ENCODE measurements at regions not wholly inside any gene's neighbourhood (a gene's known extent, or its start where the extent isn't known, plus 50 kb on each side); places are given as distances from the start of the nearest gene placed in this dataset.

DNA sequence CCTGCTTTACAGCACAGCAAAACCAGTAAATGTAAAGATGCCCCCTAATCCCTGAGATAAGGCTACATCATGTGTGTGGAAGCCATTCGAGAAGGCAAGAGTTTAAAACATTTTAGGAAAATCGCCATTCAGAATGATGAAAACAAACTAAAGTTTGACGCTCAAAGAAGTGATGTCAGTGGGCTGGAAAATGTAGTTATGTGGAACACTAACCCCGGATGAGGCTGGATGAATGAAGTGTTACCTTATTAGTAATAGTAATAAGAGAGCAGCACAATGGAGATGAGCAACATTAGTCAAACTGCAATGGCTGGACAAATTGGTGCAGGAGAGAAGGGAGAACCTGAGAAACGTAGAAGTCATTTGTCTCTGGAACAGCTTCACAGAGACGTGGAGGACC, 130.7 kb upstream of the ARID1B start:
- TF ChIP-seq, protein P1, sequence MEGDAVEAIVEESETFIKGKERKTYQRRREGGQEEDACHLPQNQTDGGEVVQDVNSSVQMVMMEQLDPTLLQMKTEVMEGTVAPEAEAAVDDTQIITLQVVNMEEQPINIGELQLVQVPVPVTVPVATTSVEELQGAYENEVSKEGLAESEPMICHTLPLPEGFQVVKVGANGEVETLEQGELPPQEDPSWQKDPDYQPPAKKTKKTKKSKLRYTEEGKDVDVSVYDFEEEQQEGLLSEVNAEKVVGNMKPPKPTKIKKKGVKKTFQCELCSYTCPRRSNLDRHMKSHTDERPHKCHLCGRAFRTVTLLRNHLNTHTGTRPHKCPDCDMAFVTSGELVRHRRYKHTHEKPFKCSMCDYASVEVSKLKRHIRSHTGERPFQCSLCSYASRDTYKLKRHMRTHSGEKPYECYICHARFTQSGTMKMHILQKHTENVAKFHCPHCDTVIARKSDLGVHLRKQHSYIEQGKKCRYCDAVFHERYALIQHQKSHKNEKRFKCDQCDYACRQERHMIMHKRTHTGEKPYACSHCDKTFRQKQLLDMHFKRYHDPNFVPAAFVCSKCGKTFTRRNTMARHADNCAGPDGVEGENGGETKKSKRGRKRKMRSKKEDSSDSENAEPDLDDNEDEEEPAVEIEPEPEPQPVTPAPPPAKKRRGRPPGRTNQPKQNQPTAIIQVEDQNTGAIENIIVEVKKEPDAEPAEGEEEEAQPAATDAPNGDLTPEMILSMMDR (IDR thresholded peaks at IDR 0.05), result no peak
- no peak for TF ChIP-seq POLR2A (IDR thresholded peaks at IDR 0.05)

All from breast epithelium (tissue), 3 donors.